ENCODE measurements at regions not wholly inside any gene's neighbourhood (a gene's known extent, or its start where the extent isn't known, plus 50 kb on each side); places are given as distances from the start of the nearest gene placed in this dataset.
A peak's percentile ranks its signal among the peaks of the same experiment; 100 is the strongest.

DNA sequence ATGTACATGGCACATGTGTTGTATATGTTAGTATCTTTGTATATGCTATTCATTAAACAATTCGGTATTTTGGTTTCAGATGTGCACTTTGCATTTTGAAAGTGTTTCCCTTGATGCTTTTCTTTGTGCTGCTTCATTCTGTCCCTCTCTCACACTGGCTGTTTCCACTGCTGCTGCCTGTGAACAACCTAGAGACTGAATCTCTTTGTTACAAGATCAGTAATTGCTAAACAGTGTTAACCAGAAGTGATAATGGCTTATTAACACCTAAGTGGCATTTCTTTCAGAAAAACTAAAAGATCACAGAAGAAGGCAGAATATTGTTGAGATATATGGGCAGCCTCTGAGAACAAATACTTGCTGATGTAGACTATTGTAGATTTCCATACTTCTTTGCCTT, 84.7 kb downstream of the KIF2B start:
- 36 to 50% methylated on average over 1 of the region's 1 CpG for WGBS, 2 donors
- no peak for FAIRE-seq
- no peak for DNase-seq

DNA sequence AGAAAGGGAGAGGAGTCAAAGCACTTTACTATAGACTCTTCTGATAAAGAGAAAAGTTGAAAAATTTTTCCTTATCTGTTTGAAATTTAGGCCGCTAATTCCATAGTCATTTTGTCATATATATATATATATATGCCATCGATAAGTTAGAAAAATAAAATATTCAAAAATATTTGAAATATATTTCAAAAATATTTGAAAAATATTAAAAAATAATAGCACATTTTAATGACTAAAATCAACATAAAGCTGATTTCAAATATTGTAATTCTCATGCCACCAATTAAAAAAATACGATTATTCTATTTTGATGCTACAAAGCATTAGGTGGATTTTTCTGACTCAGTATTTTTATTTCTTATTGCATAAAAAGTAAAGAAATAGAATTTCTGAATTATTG, 87.1 kb downstream of the KIF2B start:
- no peak for FAIRE-seq

More for the DNA sequence above, 84.7 kb downstream of the KIF2B start:
- TF ChIP-seq, protein P1, sequence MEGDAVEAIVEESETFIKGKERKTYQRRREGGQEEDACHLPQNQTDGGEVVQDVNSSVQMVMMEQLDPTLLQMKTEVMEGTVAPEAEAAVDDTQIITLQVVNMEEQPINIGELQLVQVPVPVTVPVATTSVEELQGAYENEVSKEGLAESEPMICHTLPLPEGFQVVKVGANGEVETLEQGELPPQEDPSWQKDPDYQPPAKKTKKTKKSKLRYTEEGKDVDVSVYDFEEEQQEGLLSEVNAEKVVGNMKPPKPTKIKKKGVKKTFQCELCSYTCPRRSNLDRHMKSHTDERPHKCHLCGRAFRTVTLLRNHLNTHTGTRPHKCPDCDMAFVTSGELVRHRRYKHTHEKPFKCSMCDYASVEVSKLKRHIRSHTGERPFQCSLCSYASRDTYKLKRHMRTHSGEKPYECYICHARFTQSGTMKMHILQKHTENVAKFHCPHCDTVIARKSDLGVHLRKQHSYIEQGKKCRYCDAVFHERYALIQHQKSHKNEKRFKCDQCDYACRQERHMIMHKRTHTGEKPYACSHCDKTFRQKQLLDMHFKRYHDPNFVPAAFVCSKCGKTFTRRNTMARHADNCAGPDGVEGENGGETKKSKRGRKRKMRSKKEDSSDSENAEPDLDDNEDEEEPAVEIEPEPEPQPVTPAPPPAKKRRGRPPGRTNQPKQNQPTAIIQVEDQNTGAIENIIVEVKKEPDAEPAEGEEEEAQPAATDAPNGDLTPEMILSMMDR (IDR thresholded peaks at IDR 0.05): no peak
- ATAC-seq: no peak
- H3K4me1 ChIP-seq: no peaks in the 10 kb centered on the region
- intact Hi-C loops (cut with DNase I): no loop called here
- no peaks in the 10 kb centered on the region for H3K9me3 ChIP-seq
- no peaks in the 10 kb centered on the region for H3K36me3 ChIP-seq
- no peak overlapping the region for H3K27ac ChIP-seq
- H3K4me3 ChIP-seq: no peak overlapping the region
- H3K27me3 ChIP-seq: no peaks in the 10 kb centered on the region

DNA sequence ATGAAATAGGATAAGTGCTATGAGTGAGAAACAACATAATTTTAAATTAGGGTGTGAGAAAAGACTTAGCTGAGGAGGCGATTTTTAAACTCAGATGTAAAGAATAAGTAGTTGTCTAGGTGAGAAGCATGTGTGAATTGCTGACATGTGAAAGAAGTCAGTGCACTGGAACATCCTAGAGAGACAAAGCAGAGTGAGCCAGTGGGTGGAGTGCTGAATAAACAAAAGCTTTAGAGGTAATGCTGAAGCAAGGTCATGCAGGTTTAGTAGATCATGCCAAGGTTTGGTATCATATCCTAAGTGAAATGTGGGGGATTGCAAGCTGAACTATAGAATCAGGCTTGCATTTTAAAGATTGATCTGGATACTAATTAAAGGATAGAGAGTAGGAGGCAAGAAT, 89.4 kb downstream of the KIF2B start:
- H3K27me3 ChIP-seq: no peaks in the 10 kb centered on the region
- intact Hi-C loops (cut with DNase I): no loop called here
- no peaks in the 10 kb centered on the region for H3K36me3 ChIP-seq
- DNase-seq (no peak), ATAC-seq (no peak), FAIRE-seq (no peak)
- no peaks in the 10 kb centered on the region for H3K9me3 ChIP-seq
- no peak overlapping the region for H3K4me3 ChIP-seq
- 21 to 45% methylated on average over 1 of the region's 1 CpG for WGBS, 2 donors
- TF ChIP-seq, protein P1 (IDR thresholded peaks at IDR 0.05): no peak
- H3K4me1 ChIP-seq: no peaks in the 10 kb centered on the region
- no peak overlapping the region for H3K27ac ChIP-seq

More for the DNA sequence above, 87.1 kb downstream of the KIF2B start:
- no peaks in the 10 kb centered on the region for H3K27me3 ChIP-seq
- H3K27ac ChIP-seq: no peak overlapping the region
- WGBS, 2 donors: 78 to 87% methylated on average over 3 of the region's 3 CpGs
- H3K4me3 ChIP-seq: no peak overlapping the region
- no peak for DNase-seq
- no peaks in the 10 kb centered on the region for H3K36me3 ChIP-seq
- TF ChIP-seq, protein P1 (IDR thresholded peaks at IDR 0.05): no peak
- H3K9me3 ChIP-seq: no peaks in the 10 kb centered on the region
- intact Hi-C loops (cut with DNase I): no loop called here
- no peak for ATAC-seq
- no peaks in the 10 kb centered on the region for H3K4me1 ChIP-seq

DNA sequence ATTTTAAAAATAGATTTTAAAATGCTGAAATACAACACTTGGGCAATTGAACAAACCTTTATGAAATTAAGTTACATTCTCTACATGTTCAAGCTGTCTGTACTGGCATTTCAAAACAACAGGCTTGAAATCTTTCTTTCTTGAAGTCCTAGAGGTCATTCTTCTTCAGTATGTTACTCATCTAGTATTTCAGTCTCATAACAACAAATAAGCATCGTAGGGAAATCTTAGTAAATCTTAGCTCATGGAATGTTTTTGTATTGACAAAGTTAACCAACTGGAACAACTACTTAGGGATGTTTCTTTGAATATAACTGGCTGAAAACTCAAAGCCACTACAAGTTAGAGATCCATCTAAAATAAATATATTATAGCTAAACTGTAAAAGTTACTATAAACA, 96.6 kb downstream of the KIF2B start:
- Histone ChIP-seq H3K27me3 (peaks cover 0 to 6% (median 0%) of the 10 kb centered on the region in 4 donors), H3K36me3 (no peaks in the 10 kb centered on the region), H3K9me3 (no peaks in the 10 kb centered on the region), H3K4me1 (no peaks in the 10 kb centered on the region), H3K27ac (no peak overlapping the region), H3K4me3 (no peak overlapping the region)
- intact Hi-C loops (cut with DNase I): no loop called here
- ATAC-seq: no peak
- TF ChIP-seq, protein P1 (IDR thresholded peaks at IDR 0.05): no peak
- DNase-seq: no peak
- no peak for FAIRE-seq
- WGBS, 2 donors: 56 to 60% methylated on average over 1 of the region's 1 CpG

DNA sequence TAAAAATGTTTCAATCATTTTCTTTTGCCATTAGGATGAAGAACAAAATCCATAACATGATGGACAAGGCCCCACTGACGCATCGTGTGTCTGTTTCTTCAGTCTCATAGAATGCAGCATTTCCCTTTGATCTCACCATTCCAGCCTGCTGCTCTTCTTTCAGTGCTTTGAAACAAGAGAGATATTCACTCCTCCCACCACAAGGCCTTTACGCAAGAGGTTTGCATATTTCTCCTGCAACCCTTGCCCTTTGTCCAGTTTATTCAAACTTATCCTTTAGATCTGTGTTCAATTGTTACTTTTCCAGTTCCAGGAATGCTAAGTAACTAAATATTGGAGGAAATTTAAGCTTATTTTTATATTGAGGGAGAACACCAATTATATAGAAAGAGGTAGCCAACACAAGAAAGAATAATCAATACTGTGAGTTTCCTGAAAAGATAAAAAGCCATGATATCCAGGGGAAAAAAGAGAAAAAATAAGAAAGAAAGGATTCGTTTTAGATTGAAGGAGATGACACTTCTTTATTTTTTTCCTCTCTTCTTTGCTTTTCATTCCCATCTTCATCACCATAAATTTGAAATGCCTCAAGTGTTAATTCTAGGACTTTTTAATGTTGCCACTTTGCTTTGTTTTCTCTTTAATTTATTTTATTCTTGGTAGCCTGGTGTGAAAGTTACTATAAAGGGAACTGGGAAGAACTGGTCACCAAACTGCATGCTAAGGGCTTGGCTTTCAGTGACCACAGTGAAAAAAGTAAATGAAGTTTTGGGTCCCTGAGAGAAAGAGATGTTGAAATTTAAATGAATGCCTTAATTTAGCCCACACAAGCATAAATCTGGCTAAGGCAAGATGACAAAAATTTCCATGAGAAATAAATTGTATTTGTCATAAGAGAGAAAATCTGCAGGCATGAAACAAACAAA, 102.1 kb downstream of the KIF2B start:
- TF ChIP-seq, protein P1 (IDR thresholded peaks at IDR 0.05): no peak
- peak in 1 of 4 donors; percentile 56 for ATAC-seq
- no peaks in the 10 kb centered on the region for H3K9me3 ChIP-seq
- no peak overlapping the region for H3K4me3 ChIP-seq
- no peaks in the 10 kb centered on the region for H3K36me3 ChIP-seq
- intact Hi-C loops (cut with DNase I): no loop called here
- no peaks in the 10 kb centered on the region for H3K4me1 ChIP-seq
- 32 to 50% methylated on average over 4 of the region's 4 CpGs for WGBS, 2 donors
- DNase-seq: no peak
- H3K27me3 ChIP-seq: peaks cover 0 to 5% (median 0%) of the 10 kb centered on the region in 4 donors
- FAIRE-seq: no peak
- H3K27ac ChIP-seq: no peak overlapping the region

Data from pancreas (tissue), 10 donors.